Inferior parietal cortex (tissue), 1 donor: ENCODE measurements at regions not wholly inside any gene's neighbourhood (a gene's known extent, or its start where the extent isn't known, plus 50 kb on each side); places are given as distances from the start of the nearest gene placed in this dataset.
"Not testable (repeated sequence)": the region's sequence is repeated elsewhere in the genome, so short reads cannot be mapped to it uniquely, and the experiment has no call there.

Experiments used
- DNase-seq: peaks from one replicate; pipeline ENCODE4 v3.0.0-alpha.2; 2016; ENCODE audit errors: extremely low spot score

DNA sequence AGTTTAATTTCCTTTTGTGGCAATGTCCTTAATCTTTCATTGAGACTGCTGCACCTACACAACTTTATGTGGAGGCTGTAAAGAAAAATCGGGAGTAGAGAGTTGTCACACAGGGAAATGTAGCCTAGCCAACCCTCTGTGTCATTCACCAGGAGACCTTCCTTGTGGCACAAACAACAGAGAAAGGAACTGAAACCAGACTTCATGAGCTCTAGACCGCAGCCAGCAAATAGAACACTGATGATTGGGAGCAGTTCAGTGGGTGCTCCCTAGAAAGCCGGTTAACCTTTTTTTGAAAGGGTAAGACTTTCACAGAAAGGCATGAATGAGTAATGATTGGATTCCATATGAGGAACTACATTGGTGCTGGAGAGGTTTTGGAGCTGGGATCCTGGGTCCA, 1752.4 kb upstream of the CELF4 start:
- no peak for DNase-seq

DNA sequence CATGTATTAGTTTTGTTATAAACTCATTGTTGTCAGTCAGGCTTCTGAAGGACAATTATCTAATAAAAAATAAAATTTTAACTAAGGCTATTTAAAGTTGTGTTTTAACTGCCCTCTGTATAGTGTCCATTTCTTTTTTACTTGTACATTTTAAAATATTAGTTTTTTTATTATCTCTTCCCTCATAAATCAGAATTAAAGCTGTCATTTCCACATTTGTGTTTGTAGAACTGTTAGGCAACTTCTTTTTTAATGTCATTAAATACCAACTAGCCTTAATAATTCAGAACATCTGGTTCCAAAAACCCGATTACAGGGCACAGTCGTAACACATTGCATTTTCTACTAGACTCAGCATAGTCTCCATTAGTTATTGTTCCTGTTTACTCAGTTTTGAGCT, 1749.0 kb upstream of the CELF4 start:
- no peak for DNase-seq

DNA sequence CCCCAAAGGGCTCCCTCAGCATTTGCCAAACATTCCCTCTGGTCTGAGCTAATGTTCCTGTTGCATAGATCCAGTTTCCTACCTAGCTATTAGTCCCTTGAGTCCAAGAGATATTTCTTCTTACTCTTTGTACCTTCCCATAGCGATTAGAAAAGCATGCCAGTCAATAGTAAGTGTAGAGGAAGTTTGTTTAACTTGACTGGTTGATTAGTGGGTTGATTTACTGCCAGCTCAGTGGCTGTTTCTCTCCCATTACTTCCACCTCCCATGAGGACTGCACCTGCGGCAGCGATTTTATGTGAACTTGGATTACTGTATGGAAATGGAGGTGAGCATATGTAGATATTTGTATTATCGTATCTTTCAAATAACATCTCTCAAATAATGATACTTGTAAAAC, 1748.4 kb upstream of the CELF4 start:
- DNase-seq: no peak

DNA sequence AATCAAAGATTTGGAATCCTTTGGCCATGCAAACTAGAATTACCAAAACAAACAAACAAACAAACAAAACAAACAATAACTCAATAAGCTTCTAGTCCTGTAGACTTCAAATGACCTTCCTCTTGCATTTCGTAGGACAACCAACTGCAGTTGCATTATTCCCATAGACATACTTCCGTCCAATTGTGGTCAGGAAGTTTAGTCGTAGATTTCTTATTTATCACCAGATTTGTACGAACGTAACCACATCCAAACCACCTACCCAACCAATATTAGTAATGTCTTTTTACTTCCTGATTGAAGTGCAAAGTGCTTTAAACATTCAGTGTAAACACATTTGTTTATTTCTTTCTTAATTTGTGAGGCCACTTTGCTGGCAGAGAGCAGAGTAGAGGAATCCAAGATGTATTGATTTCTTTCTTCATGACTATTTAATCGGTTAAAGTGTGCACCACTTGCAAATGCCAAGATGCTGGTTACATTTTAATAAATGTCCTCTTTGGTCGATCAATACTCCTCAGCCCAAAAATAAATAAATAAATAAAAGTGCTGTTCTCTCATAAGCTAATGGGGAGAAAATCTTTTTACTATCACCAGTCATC, 1745.6 kb upstream of the CELF4 start:
- no peak for DNase-seq

DNA sequence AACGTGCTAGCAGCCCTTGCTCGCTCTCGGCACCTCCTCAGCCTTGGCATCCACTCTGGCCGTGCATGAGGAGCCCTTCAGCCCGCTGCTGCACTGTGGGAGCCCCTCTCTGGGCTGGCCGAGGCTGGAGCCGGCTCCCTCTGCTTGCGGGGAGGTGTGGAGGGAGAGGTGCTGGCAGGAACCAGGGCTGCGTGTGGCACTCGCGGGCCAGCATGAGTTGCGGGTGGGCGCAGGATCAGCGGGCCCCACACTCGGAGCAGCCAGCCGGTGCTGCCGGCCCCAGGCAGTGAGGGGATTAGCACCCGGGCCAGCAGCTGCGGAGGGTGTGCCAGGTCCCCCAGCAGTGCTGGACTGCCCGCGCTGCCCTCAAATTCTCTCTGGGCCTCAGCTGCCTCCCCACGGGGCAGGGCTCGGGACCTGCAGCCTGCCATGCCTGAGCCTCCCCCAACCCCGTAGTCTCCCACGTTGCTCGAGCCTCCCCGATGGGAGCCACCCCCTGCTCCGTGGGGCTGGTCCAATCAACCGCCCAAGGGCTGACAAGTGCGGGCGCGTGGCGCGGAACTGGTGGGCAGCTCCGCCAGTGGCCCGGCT, 1743.4 kb upstream of the CELF4 start:
- not testable (repeated sequence) for DNase-seq

DNA sequence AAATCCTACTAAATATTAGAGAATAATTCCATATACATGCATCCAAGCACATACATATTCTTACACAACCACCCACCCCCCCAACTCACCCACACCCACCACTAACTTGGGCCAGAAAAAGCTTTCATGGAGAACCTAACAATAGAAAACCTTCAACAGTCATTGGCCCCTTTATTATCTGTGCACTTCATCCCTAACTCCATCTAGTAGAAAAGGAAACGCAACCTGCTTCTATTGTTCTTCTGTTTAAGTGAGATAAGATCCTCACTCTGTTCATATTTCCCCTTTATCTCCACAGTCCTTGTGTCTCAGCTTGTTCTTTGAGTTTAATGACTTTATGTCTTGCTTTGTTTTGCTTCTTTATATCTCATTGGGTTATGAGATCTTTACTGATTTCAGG, 1740.2 kb upstream of the CELF4 start:
- no peak for DNase-seq

DNA sequence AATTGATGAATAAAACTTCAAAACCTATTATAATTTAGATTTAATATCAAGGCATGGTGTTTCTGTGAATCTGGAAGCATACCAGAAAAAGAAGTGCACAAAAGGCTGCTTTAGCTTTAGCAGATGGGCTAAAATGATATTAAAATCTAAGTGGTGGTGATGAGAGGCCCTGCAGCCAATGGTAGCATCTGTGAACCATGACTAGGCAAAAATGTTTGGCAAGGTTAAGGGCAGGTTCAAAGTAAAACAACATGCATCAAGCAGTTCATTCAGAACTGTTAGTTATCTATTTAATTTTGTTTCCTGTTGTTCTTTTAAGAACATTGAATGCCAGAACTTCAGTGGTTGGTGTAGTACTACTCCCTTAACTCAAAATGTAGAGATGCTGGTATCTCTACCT, 1736.9 kb upstream of the CELF4 start:
- DNase-seq: no peak

DNA sequence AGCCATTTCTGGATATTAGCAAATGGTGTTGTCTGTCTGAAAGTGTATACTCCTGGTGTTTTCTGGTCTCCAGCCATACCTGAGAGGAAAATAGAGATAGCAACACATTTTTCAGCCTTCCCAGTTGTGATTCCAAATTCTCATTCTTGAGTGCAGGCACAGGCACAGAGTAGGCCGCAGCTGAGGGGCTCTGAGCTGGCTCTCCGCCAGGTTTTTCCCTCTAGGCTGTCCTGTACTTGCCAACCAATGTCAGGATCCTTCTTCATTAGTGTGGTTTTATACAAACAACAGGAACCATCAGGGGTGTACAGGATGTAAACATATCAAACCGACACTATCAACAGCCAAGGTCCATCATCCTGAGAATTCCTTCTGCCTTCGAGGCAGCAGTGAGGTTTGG, 1733.6 kb upstream of the CELF4 start:
- DNase-seq: no peak

DNA sequence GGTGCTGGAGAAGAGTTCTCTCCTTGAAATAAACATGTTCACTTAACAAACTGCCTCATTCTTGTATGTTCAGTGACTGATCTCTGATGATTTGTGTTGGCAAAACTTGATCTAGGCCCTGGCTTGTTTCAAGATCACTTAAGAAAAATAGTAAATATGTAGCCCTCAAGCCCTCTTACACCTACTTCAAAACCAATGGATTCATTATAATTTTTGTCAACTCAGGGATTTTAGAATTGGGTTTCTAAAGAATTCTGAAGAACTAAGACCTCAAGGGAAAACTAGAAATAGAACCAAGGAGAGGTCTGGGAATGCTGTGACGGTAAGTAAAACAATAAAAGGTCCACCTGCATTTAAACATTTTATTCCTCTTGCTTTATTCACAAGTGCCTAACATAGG, 1731.6 kb upstream of the CELF4 start:
- no peak for DNase-seq

DNA sequence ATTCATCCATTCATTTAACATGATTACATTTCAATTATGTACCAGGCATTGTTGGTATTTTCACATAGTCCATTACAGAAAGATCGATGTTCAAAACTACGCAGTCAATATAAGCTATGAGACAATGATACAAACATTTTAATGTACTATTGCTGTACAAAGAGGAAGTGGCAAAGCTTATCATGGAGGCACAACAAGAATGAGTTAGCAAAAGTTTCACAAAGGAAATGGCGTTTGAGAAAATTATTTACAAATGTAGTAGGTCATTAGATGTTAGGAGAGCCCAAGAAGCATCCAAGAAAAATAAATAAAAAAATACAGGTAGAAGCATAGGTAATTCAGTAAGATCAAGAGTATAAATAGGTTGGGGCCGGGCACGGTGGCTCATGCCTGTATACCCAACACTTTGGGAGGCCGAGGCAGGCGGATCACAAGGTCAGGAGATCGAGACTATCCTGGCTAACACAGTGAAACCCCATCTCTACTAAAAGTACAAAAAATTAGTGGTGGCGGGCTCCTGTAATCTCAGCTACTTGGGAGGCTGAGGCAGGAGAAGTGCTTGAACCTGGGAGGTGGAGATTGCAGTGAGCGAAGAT, 1730.8 kb upstream of the CELF4 start:
- DNase-seq: no peak

DNA sequence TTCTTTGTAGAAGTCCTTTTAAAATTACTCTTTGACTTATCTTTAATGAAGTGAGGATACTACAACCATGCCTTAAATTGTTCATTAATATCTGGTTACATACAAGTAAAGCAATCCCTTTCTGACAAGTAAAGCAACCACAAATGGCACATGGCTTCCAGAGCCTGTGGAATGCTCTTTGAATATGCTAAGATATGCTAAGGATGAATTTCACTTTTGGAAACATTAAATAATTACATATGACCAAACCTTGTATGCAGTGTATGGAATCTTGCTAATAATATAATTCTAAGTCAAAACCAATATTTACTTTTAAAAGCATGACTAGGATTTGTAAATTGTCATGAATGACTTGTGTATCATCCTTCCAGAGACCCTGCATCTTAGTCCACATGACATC, 1711.2 kb upstream of the CELF4 start:
- DNase-seq: no peak

DNA sequence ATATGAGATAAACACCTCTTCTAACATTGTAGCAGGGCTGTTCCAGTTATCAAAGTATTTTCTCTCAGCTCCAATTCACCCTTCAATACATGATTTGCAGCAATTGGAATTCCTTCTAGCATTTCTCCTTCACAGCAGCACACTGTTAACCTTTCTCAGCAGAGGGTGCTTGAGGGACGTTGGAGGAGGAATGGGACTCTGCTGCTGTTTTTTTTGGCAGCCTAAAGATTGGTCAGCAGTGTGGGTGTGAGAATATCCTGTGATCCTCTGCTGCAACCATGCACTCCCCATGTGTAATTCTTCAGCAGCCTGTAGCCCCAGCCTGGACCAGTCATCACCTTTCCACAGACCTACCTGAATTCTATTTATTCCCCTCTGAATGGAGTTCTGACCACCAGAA, 1708.9 kb upstream of the CELF4 start:
- no peak for DNase-seq

DNA sequence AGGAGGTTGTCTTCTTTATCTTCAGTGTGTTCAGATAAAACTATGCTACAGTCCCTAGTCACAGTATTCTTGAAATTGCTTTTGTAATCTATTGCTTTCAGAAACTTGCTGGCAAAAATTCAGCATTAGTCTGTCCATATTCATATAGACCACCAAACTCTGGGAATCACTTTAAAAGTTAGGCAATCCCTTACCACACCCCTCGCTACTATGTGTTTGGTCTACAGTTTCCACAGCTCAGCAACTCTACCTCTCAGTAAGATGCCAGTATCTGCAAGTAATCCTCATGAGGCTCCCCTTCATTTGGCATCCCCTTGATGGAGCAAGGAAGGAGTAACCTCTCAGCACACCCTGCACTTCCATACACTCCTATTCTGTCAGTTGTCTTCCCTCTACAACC, 1706.6 kb upstream of the CELF4 start:
- no peak for DNase-seq

DNA sequence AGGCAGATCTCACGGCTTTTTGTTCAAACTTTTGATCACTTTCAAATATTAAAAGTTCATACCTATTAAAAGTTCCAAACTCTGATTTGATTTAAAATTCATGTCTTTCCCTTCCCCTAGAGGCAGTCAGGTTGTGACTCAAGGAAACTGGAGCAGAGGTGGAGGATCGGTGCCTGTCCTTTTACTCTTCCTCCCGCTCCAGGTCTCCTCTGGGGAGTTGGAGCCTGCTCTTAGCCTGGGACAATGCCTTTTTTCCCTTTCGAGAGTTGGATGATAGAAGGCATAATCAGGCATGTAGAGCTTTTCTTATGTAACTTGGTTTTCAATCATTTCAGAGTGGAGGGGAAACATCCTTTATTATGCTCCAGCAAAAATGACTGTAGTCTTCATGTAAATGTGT, 1706.1 kb upstream of the CELF4 start:
- no peak for DNase-seq

DNA sequence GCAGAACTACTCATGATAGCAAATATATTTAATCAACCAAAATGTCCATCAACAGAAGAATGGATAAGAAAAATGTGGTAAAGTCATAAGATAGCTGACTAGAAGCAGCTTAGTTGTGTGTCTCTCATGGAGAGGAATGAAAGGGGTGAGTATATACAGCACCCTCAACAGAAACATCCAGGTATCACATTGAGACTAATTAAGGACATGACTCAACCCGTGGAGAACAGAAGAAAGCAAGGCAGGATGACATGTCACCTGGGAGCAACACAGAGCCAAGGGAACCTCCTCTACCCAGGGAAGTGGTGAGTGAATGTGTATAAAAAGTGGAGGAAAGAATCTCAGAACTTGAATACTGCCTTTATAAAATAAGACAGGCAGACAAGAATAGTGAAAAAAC, 1695.0 kb upstream of the CELF4 start:
- DNase-seq: no peak

DNA sequence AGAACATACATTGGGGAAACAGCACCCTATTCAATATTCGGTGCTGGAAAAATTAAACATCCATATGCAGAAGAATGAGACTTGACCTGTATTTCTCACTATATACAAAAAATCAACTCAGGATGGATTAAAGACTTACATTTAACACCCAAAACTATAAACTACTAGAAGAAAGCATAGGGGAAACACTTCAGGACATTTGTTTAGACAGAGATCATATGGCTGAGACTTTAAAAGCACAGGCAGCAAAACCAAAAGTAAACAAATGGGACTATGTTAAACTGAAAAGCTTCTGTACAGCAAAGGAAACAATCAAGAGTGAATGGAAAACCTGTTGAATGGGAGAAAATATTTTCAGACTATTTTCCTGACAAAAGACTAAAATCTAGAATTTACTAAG, 1694.1 kb upstream of the CELF4 start:
- no peak for DNase-seq

DNA sequence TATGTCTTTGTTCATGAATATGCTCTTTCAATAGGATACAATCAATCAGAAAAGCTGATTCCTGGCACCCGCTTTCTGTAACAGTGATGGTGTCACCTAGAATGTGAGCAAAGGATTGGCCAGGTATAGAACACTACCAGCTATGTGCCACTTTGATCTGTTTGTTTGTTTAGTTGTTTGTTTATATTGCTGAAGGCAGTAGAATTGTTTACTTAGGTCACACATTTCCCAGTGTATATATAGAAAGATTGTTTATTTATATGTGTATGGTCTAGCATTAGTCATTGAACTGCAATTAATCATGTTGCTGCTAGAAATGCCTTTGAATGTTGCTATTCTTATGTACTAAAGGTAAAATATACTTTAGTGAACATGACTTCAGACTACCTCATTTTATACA, 1678.6 kb upstream of the CELF4 start:
- no peak for DNase-seq

DNA sequence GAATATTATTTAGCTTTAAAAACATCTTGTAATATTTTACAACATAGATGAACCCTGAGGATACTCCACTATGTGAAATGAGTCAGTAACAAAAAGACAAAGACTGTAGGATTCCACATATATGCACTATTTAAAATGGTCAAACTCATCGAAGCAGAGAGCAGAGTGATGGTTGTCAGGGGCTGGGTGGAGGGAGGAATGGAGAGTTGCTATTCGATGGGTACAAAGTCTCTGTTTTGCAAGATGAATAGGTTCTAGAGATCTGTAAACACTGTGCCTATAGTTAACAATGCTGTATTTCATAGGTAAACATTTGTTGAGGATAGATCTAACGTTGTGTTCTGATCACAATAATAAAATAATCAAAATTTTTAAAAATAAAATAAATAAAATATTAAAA, 1675.9 kb upstream of the CELF4 start:
- DNase-seq: no peak

DNA sequence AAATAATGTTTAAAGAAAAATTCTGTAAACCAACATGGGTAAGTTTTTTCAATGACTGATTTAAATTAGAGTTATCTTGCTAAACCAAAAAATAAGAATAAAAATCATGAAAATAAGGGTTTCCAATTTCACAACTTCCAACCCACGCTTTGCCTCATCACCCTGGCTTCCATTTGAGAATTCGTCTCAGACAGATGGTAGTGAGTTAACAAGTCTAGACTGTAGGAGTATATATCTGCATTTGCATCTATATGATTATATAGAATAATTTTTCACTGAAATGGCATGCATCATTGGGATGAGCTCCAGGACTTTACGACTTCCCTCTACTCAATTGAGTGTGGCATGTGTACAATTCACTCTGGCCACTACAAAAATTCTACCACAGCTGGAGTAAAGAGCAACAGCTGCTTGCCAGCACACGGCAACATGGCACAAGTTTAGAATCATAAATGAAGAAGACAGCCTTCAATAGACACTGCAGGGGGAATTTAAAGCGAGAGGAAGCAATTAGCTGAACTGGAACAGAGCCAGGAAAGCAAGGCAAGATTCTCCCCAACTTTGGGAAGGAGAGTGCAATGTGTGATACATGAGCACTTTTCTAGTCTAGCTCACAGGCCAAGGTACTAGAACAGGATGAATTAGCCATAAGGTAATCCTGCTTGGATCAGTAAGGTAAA, 1673.5 kb upstream of the CELF4 start:
- DNase-seq: peak; percentile 51

DNA sequence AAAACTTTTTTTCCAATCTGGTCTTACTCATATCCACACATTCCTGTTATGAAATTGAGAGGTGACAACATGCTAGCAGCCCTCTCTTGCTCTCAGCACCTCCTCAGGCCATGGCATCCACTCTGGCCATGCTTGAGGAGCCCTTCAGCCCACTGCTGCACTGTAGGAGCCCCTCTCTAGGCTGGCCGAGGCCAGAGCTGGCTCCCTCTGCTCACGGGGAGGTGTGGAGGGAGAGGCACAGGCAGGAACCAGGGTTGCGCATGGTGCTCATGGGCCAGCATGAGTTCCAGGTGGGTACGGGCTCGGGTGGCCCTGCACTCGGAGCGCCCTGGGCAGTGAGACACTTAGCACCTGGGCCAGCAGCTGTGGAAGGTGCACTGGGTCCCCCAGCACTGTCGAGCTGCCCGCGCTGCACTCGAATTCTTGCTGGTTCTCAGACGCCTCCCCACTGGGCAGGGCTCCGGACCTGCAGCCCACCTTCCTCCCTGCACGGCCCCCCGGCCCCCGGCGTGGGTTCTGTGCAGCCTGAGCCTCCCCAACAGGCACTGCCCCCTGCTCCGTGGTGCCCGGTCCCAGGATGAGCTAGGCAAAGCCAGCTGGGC, 1669.6 kb upstream of the CELF4 start:
- DNase-seq: no peak

DNA sequence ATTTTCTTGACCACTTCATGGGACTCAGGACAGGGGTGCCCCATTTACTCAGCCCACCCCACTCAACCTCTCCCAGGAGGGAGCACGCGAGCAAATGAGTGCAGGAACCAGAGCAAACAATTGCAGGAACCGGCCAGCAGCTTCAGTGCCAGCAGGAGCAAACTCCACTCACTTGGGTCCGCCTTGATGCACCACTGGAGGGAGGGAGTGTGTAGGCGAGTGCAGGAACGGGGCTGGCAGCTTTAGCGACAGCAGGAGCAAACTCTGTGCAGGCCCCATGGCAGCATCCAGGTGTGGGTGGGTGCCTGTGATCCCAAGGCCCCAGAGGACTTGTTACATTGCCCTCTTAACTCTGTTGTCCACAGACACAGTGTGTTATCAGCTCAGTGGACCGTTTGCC, 1667.3 kb upstream of the CELF4 start:
- DNase-seq: no peak

DNA sequence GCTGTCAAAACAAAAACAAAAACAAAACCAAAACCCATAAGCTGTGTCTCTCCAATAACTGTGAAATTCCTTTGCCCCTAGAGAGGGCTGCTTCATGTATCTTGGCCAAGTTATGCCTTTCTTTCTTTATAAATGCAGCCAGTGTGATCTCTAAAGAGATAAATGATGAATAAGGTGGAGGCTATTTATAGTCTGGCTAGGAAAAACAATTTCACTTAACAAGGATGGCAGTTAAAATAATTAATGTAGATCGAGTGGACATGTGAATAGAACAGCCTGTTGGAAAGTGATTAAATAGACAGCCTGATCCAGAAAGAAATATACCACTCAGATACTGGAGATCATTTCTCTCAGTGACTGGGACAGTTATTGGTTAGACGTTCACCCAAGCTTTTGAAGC, 1666.9 kb upstream of the CELF4 start:
- no peak for DNase-seq
